Left lung (tissue), 4 donors: ENCODE measurements at regions not wholly inside any gene's neighbourhood (a gene's known extent, or its start where the extent isn't known, plus 50 kb on each side); places are given as distances from the start of the nearest gene placed in this dataset.
A peak's percentile ranks its signal among the peaks of the same experiment; 100 is the strongest.

Experiments
- ATAC-seq: fragments of 200-7000 bp; cut with Tn5 transposase; one replicate; pipeline ENCODE4 v1.9.1; 2020; ENCODE audit warnings: moderate library complexity
- DNase-seq, 4 donors: peaks; one replicate each; pipeline ENCODE4 v3.0.0-alpha.2; 2013 to 2020
- H3K27ac ChIP-seq, 2 donors: fragments of 200-600 bp; sonication (generic) in 1 of 2; one replicate each; pipeline versions ENCODE4 v1.5.0 to v1.8.0; 2020 to 2021
- H3K27me3 ChIP-seq, 2 donors: fragments of 200-600 bp; sonication (generic) in 1 of 2; one replicate each; pipeline versions ENCODE4 v1.5.0 to v1.8.0; 2020 to 2021
- H3K36me3 ChIP-seq, 2 donors: fragments of 200-600 bp; sonication (generic) in 1 of 2; one replicate each; pipeline versions ENCODE4 v1.5.0 to v1.8.0; 2020 to 2021
- H3K4me1 ChIP-seq, 2 donors: fragments of 200-600 bp; one replicate each; pipeline ENCODE4 v1.8.0; 2021
- H3K4me3 ChIP-seq, 2 donors: fragments of 200-600 bp; sonication (generic) in 1 of 2; one replicate each; pipeline versions ENCODE4 v1.5.0 to v1.8.0; 2020 to 2021; ENCODE audit warnings: mild to moderate bottlenecking in 1 of 2
- H3K9me3 ChIP-seq, 2 donors: fragments of 200-600 bp; sonication (generic) in 1 of 2; one replicate each; pipeline versions ENCODE4 v1.5.0 to v1.8.0; 2020 to 2021
- CTCF ChIP-seq, 2 donors: fragments of 200-600 bp; sonication (generic) in 1 of 2; IDR thresholded peaks; one replicate each; pipeline versions ENCODE4 v1.5.0 to v1.8.0; 2021; ENCODE audit warnings: antibody characterized with exemption in 2 of 2
- intact Hi-C, 2 donors: fragments of 100-400 bp; cut with DNase I; formaldehyde crosslinking; loops; one replicate each; pipeline versions ENCODE4 v1.11.2 to v1.14.2; 2022
- donor health status: DM: no; HTN: yes; CAD: no.
- donor health status: DM: no; HTN: no; CAD: no.

GRCh38 chr12:88417531-88417930, 162.7 kb downstream of the KITLG start:
- TF ChIP-seq CTCF (IDR thresholded peaks at IDR 0.05) = no peak
- peak overlapping the region in 1 of 2 donors; percentile 28 for H3K27ac ChIP-seq
- ATAC-seq = peak; percentile 50
- H3K4me1 ChIP-seq = no peaks in the 10 kb centered on the region
- no peaks in the 10 kb centered on the region for H3K27me3 ChIP-seq
- H3K36me3 ChIP-seq = no peaks in the 10 kb centered on the region
- no peak overlapping the region for H3K4me3 ChIP-seq
- no peaks in the 10 kb centered on the region for H3K9me3 ChIP-seq
- intact Hi-C loops = no loop called here
- no peak for DNase-seq

GRCh38 chr12:88418856-88419497, 161.3 kb downstream of the KITLG start:
- no peak for TF ChIP-seq CTCF (IDR thresholded peaks at IDR 0.05)
- Histone ChIP-seq H3K4me3 (no peak overlapping the region), H3K9me3 (no peaks in the 10 kb centered on the region), H3K4me1 (no peaks in the 10 kb centered on the region), H3K27me3 (no peaks in the 10 kb centered on the region), H3K36me3 (no peaks in the 10 kb centered on the region), H3K27ac (peak overlapping the region in 1 of 2 donors; percentile 28)
- intact Hi-C loops = no loop called here
- DNase-seq (no peak), ATAC-seq (no peak)

GRCh38 chr12:88419794-88420193, 160.5 kb downstream of the KITLG start:
- H3K4me1 ChIP-seq = no peaks in the 10 kb centered on the region
- H3K4me3 ChIP-seq = no peak overlapping the region
- H3K36me3 ChIP-seq = no peaks in the 10 kb centered on the region
- intact Hi-C loops = no loop called here
- DNase-seq (no peak), ATAC-seq (no peak)
- no peak for TF ChIP-seq CTCF (IDR thresholded peaks at IDR 0.05)
- H3K27me3 ChIP-seq = no peaks in the 10 kb centered on the region
- no peak overlapping the region for H3K27ac ChIP-seq
- no peaks in the 10 kb centered on the region for H3K9me3 ChIP-seq

GRCh38 chr12:88420457-88420856, 159.8 kb downstream of the KITLG start:
- TF ChIP-seq CTCF (IDR thresholded peaks at IDR 0.05) = no peak
- Histone ChIP-seq H3K4me1 (no peaks in the 10 kb centered on the region), H3K9me3 (no peaks in the 10 kb centered on the region), H3K27ac (no peak overlapping the region), H3K4me3 (no peak overlapping the region), H3K27me3 (no peaks in the 10 kb centered on the region), H3K36me3 (no peaks in the 10 kb centered on the region)
- intact Hi-C loops = no loop called here
- ATAC-seq (peak; percentile 42), DNase-seq (no peak)

GRCh38 chr12:88424791-88425730, 155.2 kb downstream of the KITLG start:
- TF ChIP-seq CTCF (IDR thresholded peaks at IDR 0.05) = no peak
- no peaks in the 10 kb centered on the region for H3K4me1 ChIP-seq

More at GRCh38 chr12:88424791-88425730, 155.2 kb downstream of the KITLG start:
- no peaks in the 10 kb centered on the region for H3K27me3 ChIP-seq
- no peaks in the 10 kb centered on the region for H3K36me3 ChIP-seq
- ATAC-seq (no peak), DNase-seq (no peak)
- no peak overlapping the region for H3K27ac ChIP-seq
- intact Hi-C loops = no loop called here
- no peaks in the 10 kb centered on the region for H3K9me3 ChIP-seq
- H3K4me3 ChIP-seq = no peak overlapping the region
